ENCODE measurements at regions not wholly inside any gene's neighbourhood (a gene's known extent, or its start where the extent isn't known, plus 50 kb on each side); places are given as distances from the start of the nearest gene placed in this dataset.

DNA sequence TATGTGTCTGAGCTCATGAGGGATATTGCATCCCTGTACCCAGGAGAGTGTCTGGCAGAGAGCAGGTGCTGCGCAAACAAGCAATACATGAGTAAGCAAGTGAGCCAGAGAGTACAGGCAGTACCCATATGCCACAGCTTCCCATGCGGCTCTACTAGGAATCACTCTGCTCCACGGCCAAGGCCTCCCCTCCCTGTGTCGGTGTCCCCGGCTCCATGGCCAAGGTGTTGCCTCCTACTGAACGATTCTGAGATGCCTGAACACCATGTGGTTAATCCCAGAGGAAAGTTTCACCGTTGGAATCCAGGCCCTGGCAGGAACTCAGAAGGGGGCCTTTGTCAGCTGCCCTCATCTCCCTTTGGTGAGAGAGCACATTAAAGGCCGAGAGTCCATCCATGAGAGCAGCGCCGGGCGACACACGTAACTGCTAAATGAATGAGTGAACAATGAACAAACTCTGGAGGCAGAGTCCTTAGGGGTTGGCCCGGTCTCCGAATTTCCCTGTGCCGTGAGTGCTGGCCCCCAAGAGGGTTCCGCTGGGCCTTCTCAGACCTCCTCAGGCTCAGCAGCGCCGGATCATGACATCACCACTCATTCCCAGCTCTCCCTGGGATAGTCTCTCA lies 136.0 kb upstream of the FAM20C start:
- TF ChIP-seq YY1 (IDR thresholded peaks at IDR 0.05; ENCODE audit: low read depth), result no peak
- no peak for TF ChIP-seq EP300 (IDR thresholded peaks at IDR 0.05; ENCODE audit: borderline replicate concordance)
